CD14-positive monocyte (primary cell): ENCODE measurements at regions not wholly inside any gene's neighbourhood (a gene's known extent, or its start where the extent isn't known, plus 50 kb on each side); places are given as distances from the start of the nearest gene placed in this dataset.
A peak's percentile ranks its signal among the peaks of the same experiment; 100 is the strongest.

Experiments
- DNase-seq, 3 donors: peaks; one replicate each; pipeline ENCODE4 v3.0.0-alpha.2; 2011 to 2022
- H2AFZ ChIP-seq: 2 replicates; pipeline ENCODE4 v1.6.0; 2012; ENCODE audit warnings: mild to moderate bottlenecking, low read depth, low read length, inconsistent platforms; ENCODE audit not compliant: insufficient read depth, poor library complexity, severe bottlenecking
- H3K27ac ChIP-seq, 2 donors: 1 replicate in 1 of 2; 2 replicates in 1 of 2; pipeline ENCODE4 v1.5.1; 2012 to 2013; ENCODE audit warnings: low read length in 2 of 2, control low read depth in 1 of 2, inconsistent platforms in 1 of 2, low read depth in 1 of 2, mild to moderate bottlenecking in 1 of 2
- H3K27me3 ChIP-seq, 2 donors: one replicate each; pipeline versions ENCODE4 v1.6.0 to v1.6.1; 2011 to 2013; ENCODE audit warnings: low read length in 2 of 2; ENCODE audit not compliant: control insufficient read depth in 2 of 2, insufficient read depth in 2 of 2
- H3K36me3 ChIP-seq, 2 donors: replicated peaks in 1 of 2; 1 replicate in 1 of 2; 2 replicates in 1 of 2; pipeline versions ENCODE4 v1.5.1 to v1.6.1; 2012 to 2013; ENCODE audit warnings: low read length in 2 of 2, control low read depth in 1 of 2, inconsistent platforms in 1 of 2, mild to moderate bottlenecking in 1 of 2; ENCODE audit not compliant: insufficient read depth in 2 of 2, control insufficient read depth in 1 of 2
- H3K4me1 ChIP-seq, 2 donors: 1 replicate in 1 of 2; 2 replicates in 1 of 2; pipeline versions ENCODE4 v1.5.1 to v1.6.1; 2012 to 2013; ENCODE audit warnings: low read length in 2 of 2, control low read depth in 1 of 2, inconsistent platforms in 1 of 2, mild to moderate bottlenecking in 1 of 2, moderate library complexity in 1 of 2; ENCODE audit not compliant: insufficient read depth in 2 of 2, control insufficient read depth in 1 of 2
- H3K4me2 ChIP-seq: replicated peaks from 2 replicates; pipeline ENCODE3; 2012; ENCODE audit warnings: low read length, moderate library complexity, mild to moderate bottlenecking; ENCODE audit not compliant: poor library complexity, severe bottlenecking; ENCODE audit errors: extremely low read depth
- H3K4me3 ChIP-seq, 3 experiments: fragments of 200-600 bp in 1 of 3; sonication (generic) in 1 of 3; replicated peaks in 1 of 3; 1 replicate in 2 of 3; 2 replicates in 1 of 3; pipeline ENCODE4 v1.5.1; 2011 to 2013; ENCODE audit warnings: low read length in 3 of 3, mild to moderate bottlenecking in 3 of 3, control low read depth in 2 of 3, low read depth in 2 of 3, inconsistent platforms in 1 of 3, moderate library complexity in 1 of 3
- H3K79me2 ChIP-seq: 2 replicates; pipeline ENCODE4 v1.6.0; 2012; ENCODE audit warnings: mild to moderate bottlenecking, control low read depth, inconsistent platforms, low read length, moderate library complexity; ENCODE audit not compliant: insufficient read depth
- H3K9ac ChIP-seq: 2 replicates; pipeline ENCODE4 v1.6.0; 2017; ENCODE audit warnings: low read length, mild to moderate bottlenecking; ENCODE audit not compliant: insufficient read depth, poor library complexity, severe bottlenecking
- H3K9me3 ChIP-seq, 2 donors: replicated peaks in 1 of 2; 1 replicate in 1 of 2; 2 replicates in 1 of 2; pipeline versions ENCODE4 v1.5.1 to v1.6.1; 2012 to 2013; ENCODE audit warnings: low read length in 2 of 2, control low read depth in 1 of 2; ENCODE audit not compliant: control insufficient read depth in 1 of 2, insufficient read depth in 1 of 2
- H4K20me1 ChIP-seq: 2 replicates; pipeline ENCODE4 v1.6.0; 2012; ENCODE audit warnings: mild to moderate bottlenecking, low read length, control low read depth, moderate library complexity; ENCODE audit not compliant: insufficient read depth
- H3K27ac Mint-ChIP-seq, 7 donors: one replicate each; pipeline ENCODE4 v1.8.0; 2020; ENCODE audit warnings: mild to moderate bottlenecking in 7 of 7, mixed read lengths in 7 of 7, moderate library complexity in 6 of 7, inconsistent platforms in 2 of 7
- H3K27me3 Mint-ChIP-seq, 3 donors: one replicate each; pipeline ENCODE4 v1.8.0; 2021 to 2022; ENCODE audit warnings: low read depth in 3 of 3, mild to moderate bottlenecking in 3 of 3, mixed read lengths in 3 of 3, moderate library complexity in 3 of 3, inconsistent platforms in 1 of 3
- H3K36me3 Mint-ChIP-seq, 2 donors: one replicate each; pipeline ENCODE4 v1.8.0; 2020; ENCODE audit warnings: mixed read lengths in 2 of 2, inconsistent platforms in 1 of 2, mild to moderate bottlenecking in 1 of 2
- H3K4me1 Mint-ChIP-seq: one replicate; pipeline ENCODE4 v1.8.0; 2020; ENCODE audit warnings: mild to moderate bottlenecking, mixed read lengths
- H3K4me3 Mint-ChIP-seq, 2 donors: one replicate each; pipeline ENCODE4 v1.8.0; 2020; ENCODE audit warnings: mild to moderate bottlenecking in 2 of 2, mixed read lengths in 2 of 2, moderate library complexity in 1 of 2
- H3K9me3 Mint-ChIP-seq, 7 donors: one replicate each; pipeline ENCODE4 v1.8.0; 2020 to 2022; ENCODE audit warnings: mixed read lengths in 7 of 7, mild to moderate bottlenecking in 6 of 7, moderate library complexity in 6 of 7, inconsistent platforms in 2 of 7
- WGBS: methylation state at CpG from one replicate; pipeline ENCODE4 v1.1.5; 2013; ENCODE audit warnings: missing lambda C conversion rate; ENCODE audit not compliant: insufficient coverage; 5-methylcytosine and 5-hydroxymethylcytosine counted together
- intact Hi-C, 2 donors: fragments of 100-400 bp; cut with micrococcal nuclease; formaldehyde crosslinking; loops; one replicate each; pipeline versions ENCODE4 v1.15.0 to v1.15.1; 2023
- TF ChIP-seq, protein P1 (sequence below): fragments of 200-600 bp; IDR thresholded peaks from one replicate; pipeline ENCODE4 v1.8.0; 2022; ENCODE audit warnings: antibody characterized with exemption, mild to moderate bottlenecking

GRCh38 chr12:92056290-92056689 lies 89.4 kb downstream of the BTG1 start:
- Mint-ChIP-seq H3K4me1 (peaks cover 47% of the 10 kb centered on the region), H3K27me3 (peaks cover 0 to 2% (median 2%) of the 10 kb centered on the region in 3 donors), H3K9me3 (peaks cover 0 to 10% (median 4%) of the 10 kb centered on the region in 7 donors), H3K27ac (peak overlapping the region in 1 of 7 donors; percentile 47), H3K4me3 (no peak overlapping the region), H3K36me3 (no peaks in the 10 kb centered on the region)
- no peak overlapping the region for H3K9ac ChIP-seq
- no peaks in the 10 kb centered on the region for H3K27me3 ChIP-seq
- WGBS = no CpG with 5 or more reads among the region's 2 CpGs
- no peak overlapping the region for H3K4me3 ChIP-seq
- H3K79me2 ChIP-seq = peaks cover 7% of the 10 kb centered on the region
- intact Hi-C loops = no loop called here
- H4K20me1 ChIP-seq = no peaks in the 10 kb centered on the region
- TF ChIP-seq, protein P1, sequence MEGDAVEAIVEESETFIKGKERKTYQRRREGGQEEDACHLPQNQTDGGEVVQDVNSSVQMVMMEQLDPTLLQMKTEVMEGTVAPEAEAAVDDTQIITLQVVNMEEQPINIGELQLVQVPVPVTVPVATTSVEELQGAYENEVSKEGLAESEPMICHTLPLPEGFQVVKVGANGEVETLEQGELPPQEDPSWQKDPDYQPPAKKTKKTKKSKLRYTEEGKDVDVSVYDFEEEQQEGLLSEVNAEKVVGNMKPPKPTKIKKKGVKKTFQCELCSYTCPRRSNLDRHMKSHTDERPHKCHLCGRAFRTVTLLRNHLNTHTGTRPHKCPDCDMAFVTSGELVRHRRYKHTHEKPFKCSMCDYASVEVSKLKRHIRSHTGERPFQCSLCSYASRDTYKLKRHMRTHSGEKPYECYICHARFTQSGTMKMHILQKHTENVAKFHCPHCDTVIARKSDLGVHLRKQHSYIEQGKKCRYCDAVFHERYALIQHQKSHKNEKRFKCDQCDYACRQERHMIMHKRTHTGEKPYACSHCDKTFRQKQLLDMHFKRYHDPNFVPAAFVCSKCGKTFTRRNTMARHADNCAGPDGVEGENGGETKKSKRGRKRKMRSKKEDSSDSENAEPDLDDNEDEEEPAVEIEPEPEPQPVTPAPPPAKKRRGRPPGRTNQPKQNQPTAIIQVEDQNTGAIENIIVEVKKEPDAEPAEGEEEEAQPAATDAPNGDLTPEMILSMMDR = no peak
- peaks cover 30 to 32% of the 10 kb centered on the region in 2 donors for H3K4me1 ChIP-seq
- no peak for DNase-seq
- no peak overlapping the region for H3K27ac ChIP-seq
- no peaks in the 10 kb centered on the region for H3K36me3 ChIP-seq
- H2AFZ ChIP-seq = no peak overlapping the region
- no peak overlapping the region for H3K4me2 ChIP-seq
- no peaks in the 10 kb centered on the region for H3K9me3 ChIP-seq

GRCh38 chr12:92055877-92056276 lies 89.8 kb downstream of the BTG1 start:
- peaks cover 43% of the 10 kb centered on the region for H3K4me1 Mint-ChIP-seq
- H3K4me3 Mint-ChIP-seq = no peak overlapping the region
- no peak overlapping the region for H3K4me2 ChIP-seq
- H3K79me2 ChIP-seq = peaks cover 7% of the 10 kb centered on the region
- no peak overlapping the region for H2AFZ ChIP-seq
- DNase-seq = no peak
- TF ChIP-seq, protein P1 = no peak
- H3K27ac Mint-ChIP-seq = no peak overlapping the region
- no peak overlapping the region for H3K4me3 ChIP-seq
- H4K20me1 ChIP-seq = no peaks in the 10 kb centered on the region
- H3K27me3 ChIP-seq = no peaks in the 10 kb centered on the region
- no peak overlapping the region for H3K27ac ChIP-seq
- peaks cover 26 to 27% of the 10 kb centered on the region in 2 donors for H3K4me1 ChIP-seq
- H3K27me3 Mint-ChIP-seq = peaks cover 0 to 2% (median 2%) of the 10 kb centered on the region in 3 donors
- no peak overlapping the region for H3K9ac ChIP-seq
- no peaks in the 10 kb centered on the region for H3K36me3 ChIP-seq
- no peaks in the 10 kb centered on the region for H3K36me3 Mint-ChIP-seq
- H3K9me3 ChIP-seq = no peaks in the 10 kb centered on the region
- intact Hi-C loops = no loop called here
- peaks cover 0 to 10% (median 4%) of the 10 kb centered on the region in 7 donors for H3K9me3 Mint-ChIP-seq
- WGBS = 100% methylated on average over 1 of the region's 4 CpGs
